GM21619 (cell line): ENCODE measurements at regions not wholly inside any gene's neighbourhood (a gene's known extent, or its start where the extent isn't known, plus 50 kb on each side); places are given as distances from the start of the nearest gene placed in this dataset.

ENCODE experiments used
- ATAC-seq: cut with Tn5 transposase; IDR thresholded peaks from one replicate; pipeline ENCODE4 v1.9.1; 2021; ENCODE audit not compliant: unreplicated experiment

GRCh38 chr6:1257778-1258177 is 54.1 kb upstream of the FOXQ1 start:
- no peak for ATAC-seq

- no peak for ATAC-seq
These were observed 55.4 kb upstream of the FOXQ1 start for GRCh38 chr6:1256435-1257008.

GRCh38 chr6:1255636-1256365 is 56.1 kb upstream of the FOXQ1 start:
- ATAC-seq = no peak

GRCh38 chr6:1254326-1254725 is 57.6 kb upstream of the FOXQ1 start:
- ATAC-seq = no peak

- ATAC-seq = no peak
These were observed 58.1 kb upstream of the FOXQ1 start for GRCh38 chr6:1253816-1254215.

GRCh38 chr6:1251198-1252155 is 60.4 kb upstream of the FOXQ1 start:
- no peak for ATAC-seq

- no peak for ATAC-seq
These were observed 61.3 kb upstream of the FOXQ1 start for GRCh38 chr6:1250489-1251197.

- ATAC-seq = no peak
These were observed 64.0 kb upstream of the FOXQ1 start for GRCh38 chr6:1247894-1248293.

GRCh38 chr6:1247056-1247455 is 64.8 kb upstream of the FOXQ1 start:
- ATAC-seq = no peak

GRCh38 chr6:1244941-1245340 is 67.0 kb upstream of the FOXQ1 start:
- no peak for ATAC-seq

- no peak for ATAC-seq
These were observed 67.6 kb upstream of the FOXQ1 start for GRCh38 chr6:1244278-1244677.

GRCh38 chr6:1242446-1242845 is 69.5 kb upstream of the FOXQ1 start:
- ATAC-seq = no peak

GRCh38 chr6:1242021-1242420 is 69.9 kb upstream of the FOXQ1 start:
- ATAC-seq = no peak

GRCh38 chr6:1240766-1241318 is 71.1 kb upstream of the FOXQ1 start:
- no peak for ATAC-seq

- no peak for ATAC-seq
These were observed 72.1 kb upstream of the FOXQ1 start for GRCh38 chr6:1239805-1240204.

GRCh38 chr6:1238040-1238439 is 73.9 kb upstream of the FOXQ1 start:
- no peak for ATAC-seq

GRCh38 chr6:1237636-1238035 is 74.3 kb upstream of the FOXQ1 start:
- no peak for ATAC-seq

GRCh38 chr6:1235825-1236224 is 76.1 kb upstream of the FOXQ1 start:
- no peak for ATAC-seq

GRCh38 chr6:1233924-1234323 is 78.0 kb upstream of the FOXQ1 start:
- no peak for ATAC-seq

GRCh38 chr6:1232578-1232977 is 79.3 kb upstream of the FOXQ1 start:
- no peak for ATAC-seq

- no peak for ATAC-seq
These were observed 80.0 kb upstream of the FOXQ1 start for GRCh38 chr6:1231941-1232340.
